ENCODE measurements at regions not wholly inside any gene's neighbourhood (a gene's known extent, or its start where the extent isn't known, plus 50 kb on each side); places are given as distances from the start of the nearest gene placed in this dataset.

DNA sequence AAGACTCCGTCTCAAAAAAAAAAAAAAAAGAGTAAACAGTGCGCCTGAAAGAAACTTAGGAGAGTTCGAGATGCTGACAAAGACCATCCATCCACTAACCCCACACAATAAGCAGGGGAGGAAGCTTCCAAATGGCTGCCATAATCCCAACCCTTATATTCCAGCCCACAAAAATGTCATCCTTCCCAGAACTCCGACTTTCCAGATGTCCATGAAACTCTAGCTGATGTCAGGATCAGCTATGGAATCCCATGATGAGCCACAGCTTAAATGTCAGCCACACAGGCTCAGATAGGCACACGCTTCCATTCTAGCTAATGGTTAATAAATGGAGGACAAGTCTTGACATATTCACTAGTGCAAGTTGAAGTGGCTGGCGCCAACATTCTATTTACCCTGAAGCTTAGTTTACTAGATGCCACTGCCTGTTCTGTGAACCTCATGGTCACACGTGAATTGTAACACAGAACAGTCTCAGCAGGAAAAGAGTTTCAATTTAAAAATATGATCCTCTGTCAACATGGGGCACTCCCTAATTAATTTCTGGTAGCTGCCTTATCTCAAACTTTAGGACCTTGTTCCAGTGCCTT, 75.5 kb downstream of the FOXF2 start:
- TF ChIP-seq, protein P1, sequence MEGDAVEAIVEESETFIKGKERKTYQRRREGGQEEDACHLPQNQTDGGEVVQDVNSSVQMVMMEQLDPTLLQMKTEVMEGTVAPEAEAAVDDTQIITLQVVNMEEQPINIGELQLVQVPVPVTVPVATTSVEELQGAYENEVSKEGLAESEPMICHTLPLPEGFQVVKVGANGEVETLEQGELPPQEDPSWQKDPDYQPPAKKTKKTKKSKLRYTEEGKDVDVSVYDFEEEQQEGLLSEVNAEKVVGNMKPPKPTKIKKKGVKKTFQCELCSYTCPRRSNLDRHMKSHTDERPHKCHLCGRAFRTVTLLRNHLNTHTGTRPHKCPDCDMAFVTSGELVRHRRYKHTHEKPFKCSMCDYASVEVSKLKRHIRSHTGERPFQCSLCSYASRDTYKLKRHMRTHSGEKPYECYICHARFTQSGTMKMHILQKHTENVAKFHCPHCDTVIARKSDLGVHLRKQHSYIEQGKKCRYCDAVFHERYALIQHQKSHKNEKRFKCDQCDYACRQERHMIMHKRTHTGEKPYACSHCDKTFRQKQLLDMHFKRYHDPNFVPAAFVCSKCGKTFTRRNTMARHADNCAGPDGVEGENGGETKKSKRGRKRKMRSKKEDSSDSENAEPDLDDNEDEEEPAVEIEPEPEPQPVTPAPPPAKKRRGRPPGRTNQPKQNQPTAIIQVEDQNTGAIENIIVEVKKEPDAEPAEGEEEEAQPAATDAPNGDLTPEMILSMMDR (IDR thresholded peaks at IDR 0.05), result no peak
- no peak for TF ChIP-seq POLR2A (IDR thresholded peaks at IDR 0.05)

Data from testis (tissue), 2 donors.